SK-N-SH treated with all-trans-retinoic acid at 6 μM for 48 hours (cell line): ENCODE measurements at regions not wholly inside any gene's neighbourhood (a gene's known extent, or its start where the extent isn't known, plus 50 kb on each side); places are given as distances from the start of the nearest gene placed in this dataset.

Source experiments
- ATAC-seq: fragments of 200-7000 bp; cut with Tn5 transposase; 3 replicates; pipeline ENCODE4 v1.9.1; 2020; ENCODE audit warnings: mild to moderate bottlenecking, moderate library complexity
- BACH2 ChIP-seq: fragments of 250-450 bp; sonication (Bioruptor Pico); IDR thresholded peaks from 2 replicates; pipeline ENCODE4 v1.9.0; 2021; ENCODE audit warnings: mild to moderate bottlenecking, borderline replicate concordance
- CSDC2 ChIP-seq: fragments of 250-450 bp; sonication (Bioruptor Pico); IDR thresholded peaks from 2 replicates; pipeline ENCODE4 v1.5.0; 2020; ENCODE audit warnings: mild to moderate bottlenecking, moderate library complexity
- ESRRG ChIP-seq: fragments of 250-450 bp; sonication (Bioruptor Pico); IDR thresholded peaks from 2 replicates; pipeline ENCODE4 v1.6.1; 2021; ENCODE audit warnings: mild to moderate bottlenecking
- GLIS3 ChIP-seq: fragments of 250-450 bp; sonication (Bioruptor Pico); IDR thresholded peaks from 2 replicates; pipeline ENCODE4 v1.5.0; 2020; ENCODE audit warnings: mild to moderate bottlenecking, moderate library complexity
- ISL1 ChIP-seq: fragments of 250-450 bp; sonication (Bioruptor Pico); IDR thresholded peaks from 2 replicates; pipeline ENCODE4 v2.1.2; 2022; ENCODE audit warnings: mild to moderate bottlenecking, moderate library complexity
- OSR1 ChIP-seq: fragments of 250-450 bp; sonication (Bioruptor Pico); IDR thresholded peaks from 2 replicates; pipeline ENCODE4 v1.8.0; 2022; ENCODE audit warnings: moderate library complexity, mild to moderate bottlenecking, inconsistent platforms
- PPARA ChIP-seq: fragments of 250-450 bp; sonication (Bioruptor Pico); IDR thresholded peaks from 2 replicates; pipeline ENCODE4 v1.5.0; 2020; ENCODE audit warnings: mild to moderate bottlenecking, borderline replicate concordance
- RARB ChIP-seq: fragments of 250-450 bp; sonication (Bioruptor Pico); IDR thresholded peaks from 2 replicates; pipeline ENCODE4 v1.8.0; 2021; ENCODE audit warnings: mild to moderate bottlenecking, moderate library complexity
- TCF4 ChIP-seq: fragments of 250-450 bp; sonication (Bioruptor Pico); IDR thresholded peaks from 2 replicates; pipeline ENCODE4 v1.8.0; 2021; ENCODE audit warnings: mild to moderate bottlenecking, moderate library complexity, borderline replicate concordance
- TOX ChIP-seq: fragments of 250-450 bp; sonication (Bioruptor Pico); IDR thresholded peaks from 2 replicates; pipeline ENCODE4 v1.8.0; 2021; ENCODE audit warnings: mild to moderate bottlenecking, moderate library complexity, borderline replicate concordance
- ZC3H10 ChIP-seq: fragments of 250-450 bp; sonication (Bioruptor Pico); IDR thresholded peaks from 2 replicates; pipeline ENCODE4 v1.5.1; 2021; ENCODE audit warnings: mild to moderate bottlenecking, moderate library complexity
- ZFP3 ChIP-seq: fragments of 250-450 bp; sonication (Bioruptor Pico); IDR thresholded peaks from 2 replicates; pipeline ENCODE4 v1.5.0; 2020; ENCODE audit warnings: mild to moderate bottlenecking, moderate library complexity
- ZFP30 ChIP-seq: fragments of 450-650 bp; formaldehyde crosslinking; IDR thresholded peaks from 2 replicates; pipeline ENCODE4 v1.5.0; 2022; ENCODE audit warnings: mild to moderate bottlenecking, moderate library complexity
- ZNF565 ChIP-seq: fragments of 450-650 bp; formaldehyde crosslinking; conservative IDR thresholded peaks from 2 replicates; pipeline ENCODE4 v1.5.0; 2020; ENCODE audit warnings: low read depth, mild to moderate bottlenecking, moderate library complexity
- TF ChIP-seq, protein P1 (sequence below): fragments of 250-450 bp; sonication (Bioruptor Pico); IDR thresholded peaks from 2 replicates; pipeline ENCODE4 v1.5.0; 2020; ENCODE audit warnings: mild to moderate bottlenecking, moderate library complexity
- TF ChIP-seq, protein P2 (sequence below): fragments of 250-450 bp; sonication (Bioruptor Pico); IDR thresholded peaks from 2 replicates; pipeline ENCODE4 v1.8.0; 2021; ENCODE audit warnings: low read depth, mild to moderate bottlenecking, moderate library complexity, borderline replicate concordance
- TF ChIP-seq, protein P3 (sequence below): fragments of 250-450 bp; sonication (Bioruptor Pico); IDR thresholded peaks from 2 replicates; pipeline ENCODE4 v1.5.1; 2021; ENCODE audit warnings: mild to moderate bottlenecking, moderate library complexity
- TF ChIP-seq, protein P4 (sequence below): fragments of 250-450 bp; sonication (Bioruptor Pico); IDR thresholded peaks from 2 replicates; pipeline ENCODE4 v1.8.0; 2020; ENCODE audit warnings: mild to moderate bottlenecking, moderate library complexity, borderline replicate concordance

DNA sequence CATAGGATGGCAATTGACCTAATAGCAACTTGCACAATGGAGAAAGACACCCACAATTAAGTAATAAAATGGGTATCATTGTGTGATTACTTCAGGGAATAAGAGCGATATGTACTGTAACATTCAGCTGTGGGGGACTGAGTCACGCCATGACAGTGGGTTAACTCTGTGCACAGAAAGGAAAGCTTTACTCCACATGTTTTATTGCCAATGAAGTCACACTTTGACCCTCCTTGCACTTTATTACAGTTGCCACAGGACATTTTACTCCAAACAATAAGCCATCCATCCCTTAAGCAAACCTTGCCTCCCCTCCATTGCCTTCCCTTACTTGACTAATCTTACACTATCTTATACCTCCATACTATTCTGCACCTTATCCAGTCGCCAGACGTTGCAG, 403.1 kb downstream of the VRK1 start:
- no peak for ATAC-seq
- TF ChIP-seq ZFP3 (CRISPR knock-in tag) (no peak), TOX (CRISPR knock-in tag) (no peak), CSDC2 (CRISPR knock-in tag) (no peak), GLIS3 (CRISPR knock-in tag) (no peak), BACH2 (no peak), ZFP30 (CRISPR knock-in tag) (no peak), ZC3H10 (no peak), OSR1 (CRISPR knock-in tag) (no peak), ESRRG (CRISPR knock-in tag) (no peak), RARB (CRISPR knock-in tag) (no peak), PPARA (CRISPR knock-in tag) (no peak), TCF4 (CRISPR knock-in tag) (no peak)
- TF ChIP-seq, protein P1, sequence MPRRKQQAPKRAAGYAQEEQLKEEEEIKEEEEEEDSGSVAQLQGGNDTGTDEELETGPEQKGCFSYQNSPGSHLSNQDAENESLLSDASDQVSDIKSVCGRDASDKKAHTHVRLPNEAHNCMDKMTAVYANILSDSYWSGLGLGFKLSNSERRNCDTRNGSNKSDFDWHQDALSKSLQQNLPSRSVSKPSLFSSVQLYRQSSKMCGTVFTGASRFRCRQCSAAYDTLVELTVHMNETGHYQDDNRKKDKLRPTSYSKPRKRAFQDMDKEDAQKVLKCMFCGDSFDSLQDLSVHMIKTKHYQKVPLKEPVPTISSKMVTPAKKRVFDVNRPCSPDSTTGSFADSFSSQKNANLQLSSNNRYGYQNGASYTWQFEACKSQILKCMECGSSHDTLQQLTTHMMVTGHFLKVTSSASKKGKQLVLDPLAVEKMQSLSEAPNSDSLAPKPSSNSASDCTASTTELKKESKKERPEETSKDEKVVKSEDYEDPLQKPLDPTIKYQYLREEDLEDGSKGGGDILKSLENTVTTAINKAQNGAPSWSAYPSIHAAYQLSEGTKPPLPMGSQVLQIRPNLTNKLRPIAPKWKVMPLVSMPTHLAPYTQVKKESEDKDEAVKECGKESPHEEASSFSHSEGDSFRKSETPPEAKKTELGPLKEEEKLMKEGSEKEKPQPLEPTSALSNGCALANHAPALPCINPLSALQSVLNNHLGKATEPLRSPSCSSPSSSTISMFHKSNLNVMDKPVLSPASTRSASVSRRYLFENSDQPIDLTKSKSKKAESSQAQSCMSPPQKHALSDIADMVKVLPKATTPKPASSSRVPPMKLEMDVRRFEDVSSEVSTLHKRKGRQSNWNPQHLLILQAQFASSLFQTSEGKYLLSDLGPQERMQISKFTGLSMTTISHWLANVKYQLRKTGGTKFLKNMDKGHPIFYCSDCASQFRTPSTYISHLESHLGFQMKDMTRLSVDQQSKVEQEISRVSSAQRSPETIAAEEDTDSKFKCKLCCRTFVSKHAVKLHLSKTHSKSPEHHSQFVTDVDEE: no peak
- TF ChIP-seq, protein P2, sequence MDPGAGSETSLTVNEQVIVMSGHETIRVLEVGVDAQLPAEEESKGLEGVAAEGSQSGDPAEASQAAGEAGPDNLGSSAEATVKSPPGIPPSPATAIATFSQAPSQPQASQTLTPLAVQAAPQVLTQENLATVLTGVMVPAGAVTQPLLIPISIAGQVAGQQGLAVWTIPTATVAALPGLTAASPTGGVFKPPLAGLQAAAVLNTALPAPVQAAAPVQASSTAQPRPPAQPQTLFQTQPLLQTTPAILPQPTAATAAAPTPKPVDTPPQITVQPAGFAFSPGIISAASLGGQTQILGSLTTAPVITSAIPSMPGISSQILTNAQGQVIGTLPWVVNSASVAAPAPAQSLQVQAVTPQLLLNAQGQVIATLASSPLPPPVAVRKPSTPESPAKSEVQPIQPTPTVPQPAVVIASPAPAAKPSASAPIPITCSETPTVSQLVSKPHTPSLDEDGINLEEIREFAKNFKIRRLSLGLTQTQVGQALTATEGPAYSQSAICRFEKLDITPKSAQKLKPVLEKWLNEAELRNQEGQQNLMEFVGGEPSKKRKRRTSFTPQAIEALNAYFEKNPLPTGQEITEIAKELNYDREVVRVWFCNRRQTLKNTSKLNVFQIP (CRISPR knock-in tag): no peak
- TF ChIP-seq, protein P3, sequence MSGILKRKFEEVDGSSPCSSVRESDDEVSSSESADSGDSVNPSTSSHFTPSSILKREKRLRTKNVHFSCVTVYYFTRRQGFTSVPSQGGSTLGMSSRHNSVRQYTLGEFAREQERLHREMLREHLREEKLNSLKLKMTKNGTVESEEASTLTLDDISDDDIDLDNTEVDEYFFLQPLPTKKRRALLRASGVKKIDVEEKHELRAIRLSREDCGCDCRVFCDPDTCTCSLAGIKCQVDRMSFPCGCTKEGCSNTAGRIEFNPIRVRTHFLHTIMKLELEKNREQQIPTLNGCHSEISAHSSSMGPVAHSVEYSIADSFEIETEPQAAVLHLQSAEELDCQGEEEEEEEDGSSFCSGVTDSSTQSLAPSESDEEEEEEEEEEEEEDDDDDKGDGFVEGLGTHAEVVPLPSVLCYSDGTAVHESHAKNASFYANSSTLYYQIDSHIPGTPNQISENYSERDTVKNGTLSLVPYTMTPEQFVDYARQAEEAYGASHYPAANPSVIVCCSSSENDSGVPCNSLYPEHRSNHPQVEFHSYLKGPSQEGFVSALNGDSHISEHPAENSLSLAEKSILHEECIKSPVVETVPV (CRISPR knock-in tag): no peak
- TF ChIP-seq, protein P4, sequence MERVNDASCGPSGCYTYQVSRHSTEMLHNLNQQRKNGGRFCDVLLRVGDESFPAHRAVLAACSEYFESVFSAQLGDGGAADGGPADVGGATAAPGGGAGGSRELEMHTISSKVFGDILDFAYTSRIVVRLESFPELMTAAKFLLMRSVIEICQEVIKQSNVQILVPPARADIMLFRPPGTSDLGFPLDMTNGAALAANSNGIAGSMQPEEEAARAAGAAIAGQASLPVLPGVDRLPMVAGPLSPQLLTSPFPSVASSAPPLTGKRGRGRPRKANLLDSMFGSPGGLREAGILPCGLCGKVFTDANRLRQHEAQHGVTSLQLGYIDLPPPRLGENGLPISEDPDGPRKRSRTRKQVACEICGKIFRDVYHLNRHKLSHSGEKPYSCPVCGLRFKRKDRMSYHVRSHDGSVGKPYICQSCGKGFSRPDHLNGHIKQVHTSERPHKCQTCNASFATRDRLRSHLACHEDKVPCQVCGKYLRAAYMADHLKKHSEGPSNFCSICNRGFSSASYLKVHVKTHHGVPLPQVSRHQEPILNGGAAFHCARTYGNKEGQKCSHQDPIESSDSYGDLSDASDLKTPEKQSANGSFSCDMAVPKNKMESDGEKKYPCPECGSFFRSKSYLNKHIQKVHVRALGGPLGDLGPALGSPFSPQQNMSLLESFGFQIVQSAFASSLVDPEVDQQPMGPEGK (CRISPR knock-in tag): no peak

DNA sequence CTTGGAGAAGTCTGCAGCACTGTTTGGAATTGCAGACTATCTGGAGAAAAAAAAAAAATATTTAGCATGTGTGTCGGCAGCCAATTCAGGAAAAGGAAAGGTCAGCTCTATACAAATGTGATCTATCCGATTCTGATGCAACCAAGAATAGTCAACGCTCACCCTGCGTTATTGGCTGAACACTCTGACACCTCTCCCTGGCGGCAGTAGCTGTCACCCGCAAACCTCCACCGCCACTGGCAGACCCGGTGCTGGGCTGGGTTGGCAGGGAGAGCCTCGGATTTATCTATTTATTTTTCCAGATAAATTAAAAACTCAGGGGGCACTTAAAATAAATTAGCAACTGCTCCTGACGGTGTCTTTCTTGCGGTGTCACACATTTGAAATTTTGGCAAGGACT, 409.7 kb downstream of the VRK1 start:
- TF ChIP-seq, protein P4 (CRISPR knock-in tag): no peak
- TF ChIP-seq, protein P2 (CRISPR knock-in tag): no peak
- no peak for TF ChIP-seq ISL1 (CRISPR knock-in tag)
- TF ChIP-seq, all 23 proteins: peak for 0
- ATAC-seq: no peak

DNA sequence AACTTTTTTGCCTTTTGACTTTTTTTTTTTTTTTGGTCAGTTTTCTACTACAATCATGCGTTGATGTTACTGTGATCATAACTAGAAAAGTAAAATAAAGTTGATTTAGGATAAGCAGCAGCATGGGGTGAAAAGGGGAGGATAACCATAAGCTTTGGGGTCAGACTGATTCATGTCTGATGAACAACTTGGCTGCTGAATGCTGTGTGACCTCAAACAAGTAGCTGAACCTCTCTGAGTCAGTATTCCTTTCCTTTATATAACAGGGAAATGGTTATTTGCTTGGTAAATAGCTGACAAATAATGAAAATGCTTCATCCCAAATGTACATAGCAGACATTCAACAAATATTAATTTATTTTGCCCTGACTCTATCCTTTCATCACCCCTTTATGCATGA, 413.0 kb downstream of the VRK1 start:
- TF ChIP-seq ISL1 (CRISPR knock-in tag): no peak
- no peak for TF ChIP-seq ZFP30 (CRISPR knock-in tag)
- TF ChIP-seq TCF4 (CRISPR knock-in tag): no peak
- no peak for TF ChIP-seq ZC3H10
- TF ChIP-seq, protein P4 (CRISPR knock-in tag): no peak
- no peak for TF ChIP-seq ZNF565 (CRISPR knock-in tag)
- TF ChIP-seq OSR1 (CRISPR knock-in tag): no peak
- ATAC-seq: no peak
